ENCODE measurements at regions not wholly inside any gene's neighbourhood (a gene's known extent, or its start where the extent isn't known, plus 50 kb on each side); places are given as distances from the start of the nearest gene placed in this dataset.
"Not testable (repeated sequence)": the region's sequence is repeated elsewhere in the genome, so short reads cannot be mapped to it uniquely, and the experiment has no call there.

- no peak for TF ChIP-seq CTCF (IDR thresholded peaks at IDR 0.05; ENCODE audit: low read depth, low read length, missing control alignments)
- DNase-seq (ENCODE audit: extremely low read depth, low read depth): no peak
- H3K4me3 ChIP-seq (replicated peaks; ENCODE audit: low read depth, low read length): no peak overlapping the region
These were observed 1247.0 kb upstream of the GYPC start for GRCh38 chr2:125408874-125409538.

GRCh38 chr2:125418483-125418882 is 1237.5 kb upstream of the GYPC start:
- no peak overlapping the region for H3K4me3 ChIP-seq (replicated peaks; ENCODE audit: low read depth, low read length)
- DNase-seq (ENCODE audit: extremely low read depth, low read depth): no peak
- TF ChIP-seq CTCF (IDR thresholded peaks at IDR 0.05; ENCODE audit: low read depth, low read length, missing control alignments): no peak

GRCh38 chr2:125422198-125422770 is 1233.7 kb upstream of the GYPC start:
- not testable (repeated sequence) for DNase-seq (ENCODE audit: extremely low read depth, low read depth); H3K4me3 ChIP-seq (replicated peaks; ENCODE audit: low read depth, low read length)

- no peak overlapping the region for H3K4me3 ChIP-seq (replicated peaks; ENCODE audit: low read depth, low read length)
- no peak for TF ChIP-seq CTCF (IDR thresholded peaks at IDR 0.05; ENCODE audit: low read depth, low read length, missing control alignments)
- no peak for DNase-seq (ENCODE audit: extremely low read depth, low read depth)
These were observed 1231.6 kb upstream of the GYPC start for GRCh38 chr2:125424266-125424785.

- TF ChIP-seq CTCF (IDR thresholded peaks at IDR 0.05; ENCODE audit: low read depth, low read length, missing control alignments): no peak
- DNase-seq (ENCODE audit: extremely low read depth, low read depth): no peak
- no peak overlapping the region for H3K4me3 ChIP-seq (replicated peaks; ENCODE audit: low read depth, low read length)
These were observed 1228.1 kb upstream of the GYPC start for GRCh38 chr2:125427721-125428315.

- no peak for DNase-seq (ENCODE audit: extremely low read depth, low read depth)
- no peak overlapping the region for H3K4me3 ChIP-seq (replicated peaks; ENCODE audit: low read depth, low read length)
- TF ChIP-seq CTCF (IDR thresholded peaks at IDR 0.05; ENCODE audit: low read depth, low read length, missing control alignments): no peak
These were observed 1211.9 kb upstream of the GYPC start for GRCh38 chr2:125444106-125444505.

GRCh38 chr2:125445495-125445894 is 1210.5 kb upstream of the GYPC start:
- no peak for DNase-seq (ENCODE audit: extremely low read depth, low read depth)
- TF ChIP-seq CTCF (IDR thresholded peaks at IDR 0.05; ENCODE audit: low read depth, low read length, missing control alignments): no peak
- no peak overlapping the region for H3K4me3 ChIP-seq (replicated peaks; ENCODE audit: low read depth, low read length)

All from HFF-Myc (cell line).